ENCODE measurements at regions not wholly inside any gene's neighbourhood (a gene's known extent, or its start where the extent isn't known, plus 50 kb on each side); places are given as distances from the start of the nearest gene placed in this dataset.

GRCh38 chr7:96426685-96427084, 104.8 kb upstream of the SLC25A13 start:
- Histone ChIP-seq H3K4me3 (ENCODE audit: low read depth, low read length) (no peak overlapping the region), H3K36me3 (no peaks in the 10 kb centered on the region), H3K27me3 (ENCODE audit: insufficient read depth, low read depth, severe bottlenecking) (no peaks in the 10 kb centered on the region), H3K27ac (no peak overlapping the region), H3K9me3 (ENCODE audit: severe bottlenecking) (no peaks in the 10 kb centered on the region)
- no peak for DNase-seq
- TF ChIP-seq CTCF (IDR thresholded peaks at IDR 0.05; ENCODE audit: low read depth, low read length) = no peak

- no peaks in the 10 kb centered on the region for H3K27me3 ChIP-seq (ENCODE audit: insufficient read depth, low read depth, severe bottlenecking)
Measured at GRCh38 chr7:96426027-96426426, 104.1 kb upstream of the SLC25A13 start.

GRCh38 chr7:96424411-96424810, 102.5 kb upstream of the SLC25A13 start:
- H3K36me3 ChIP-seq = no peaks in the 10 kb centered on the region
- H3K27ac ChIP-seq = no peak overlapping the region
- no peak for TF ChIP-seq CTCF (IDR thresholded peaks at IDR 0.05; ENCODE audit: low read depth, low read length)
- no peak overlapping the region for H3K4me3 ChIP-seq (ENCODE audit: low read depth, low read length)
- H3K9me3 ChIP-seq (ENCODE audit: severe bottlenecking) = no peaks in the 10 kb centered on the region
- DNase-seq = no peak
- no peaks in the 10 kb centered on the region for H3K27me3 ChIP-seq (ENCODE audit: insufficient read depth, low read depth, severe bottlenecking)

More at GRCh38 chr7:96426027-96426426, 104.1 kb upstream of the SLC25A13 start:
- no peak overlapping the region for H3K4me3 ChIP-seq (ENCODE audit: low read depth, low read length)
- H3K27ac ChIP-seq = no peak overlapping the region
- no peak for TF ChIP-seq CTCF (IDR thresholded peaks at IDR 0.05; ENCODE audit: low read depth, low read length)
- H3K9me3 ChIP-seq (ENCODE audit: severe bottlenecking) = no peaks in the 10 kb centered on the region
- DNase-seq = no peak
- H3K36me3 ChIP-seq = no peaks in the 10 kb centered on the region

- Histone ChIP-seq H3K27ac (no peak overlapping the region), H3K9me3 (ENCODE audit: severe bottlenecking) (no peaks in the 10 kb centered on the region), H3K27me3 (ENCODE audit: insufficient read depth, low read depth, severe bottlenecking) (no peaks in the 10 kb centered on the region), H3K4me3 (ENCODE audit: low read depth, low read length) (no peak overlapping the region), H3K36me3 (no peaks in the 10 kb centered on the region)
- DNase-seq = no peak
- no peak for TF ChIP-seq CTCF (IDR thresholded peaks at IDR 0.05; ENCODE audit: low read depth, low read length)
Measured at GRCh38 chr7:96422388-96422787, 100.5 kb upstream of the SLC25A13 start.

GRCh38 chr7:96418581-96418980, 96.7 kb upstream of the SLC25A13 start:
- DNase-seq = no peak
- Histone ChIP-seq H3K4me3 (ENCODE audit: low read depth, low read length) (no peak overlapping the region), H3K27ac (no peak overlapping the region), H3K36me3 (no peaks in the 10 kb centered on the region), H3K9me3 (ENCODE audit: severe bottlenecking) (no peaks in the 10 kb centered on the region), H3K27me3 (ENCODE audit: insufficient read depth, low read depth, severe bottlenecking) (no peaks in the 10 kb centered on the region)
- TF ChIP-seq CTCF (IDR thresholded peaks at IDR 0.05; ENCODE audit: low read depth, low read length) = no peak

- no peak for DNase-seq
- no peak overlapping the region for H3K4me3 ChIP-seq (ENCODE audit: low read depth, low read length)
- H3K27ac ChIP-seq = no peak overlapping the region
- TF ChIP-seq CTCF (IDR thresholded peaks at IDR 0.05; ENCODE audit: low read depth, low read length) = no peak
- no peaks in the 10 kb centered on the region for H3K27me3 ChIP-seq (ENCODE audit: insufficient read depth, low read depth, severe bottlenecking)
- H3K9me3 ChIP-seq (ENCODE audit: severe bottlenecking) = no peaks in the 10 kb centered on the region
- H3K36me3 ChIP-seq = no peaks in the 10 kb centered on the region
Measured at GRCh38 chr7:96417784-96418183, 95.9 kb upstream of the SLC25A13 start.

All from WERI-Rb-1 (cell line).